NOMO-1 treated with DMSO at 0.1 percent for 48 hours (cell line): ENCODE measurements at regions not wholly inside any gene's neighbourhood (a gene's known extent, or its start where the extent isn't known, plus 50 kb on each side); places are given as distances from the start of the nearest gene placed in this dataset.
"Not testable (repeated sequence)": the region's sequence is repeated elsewhere in the genome, so short reads cannot be mapped to it uniquely, and the experiment has no call there.

Experiments
- DNase-seq: peaks from one replicate; lab custom pipeline; 2025; ENCODE audit not compliant: unreplicated experiment; lab: John Stamatoyannopoulos, UW

DNA sequence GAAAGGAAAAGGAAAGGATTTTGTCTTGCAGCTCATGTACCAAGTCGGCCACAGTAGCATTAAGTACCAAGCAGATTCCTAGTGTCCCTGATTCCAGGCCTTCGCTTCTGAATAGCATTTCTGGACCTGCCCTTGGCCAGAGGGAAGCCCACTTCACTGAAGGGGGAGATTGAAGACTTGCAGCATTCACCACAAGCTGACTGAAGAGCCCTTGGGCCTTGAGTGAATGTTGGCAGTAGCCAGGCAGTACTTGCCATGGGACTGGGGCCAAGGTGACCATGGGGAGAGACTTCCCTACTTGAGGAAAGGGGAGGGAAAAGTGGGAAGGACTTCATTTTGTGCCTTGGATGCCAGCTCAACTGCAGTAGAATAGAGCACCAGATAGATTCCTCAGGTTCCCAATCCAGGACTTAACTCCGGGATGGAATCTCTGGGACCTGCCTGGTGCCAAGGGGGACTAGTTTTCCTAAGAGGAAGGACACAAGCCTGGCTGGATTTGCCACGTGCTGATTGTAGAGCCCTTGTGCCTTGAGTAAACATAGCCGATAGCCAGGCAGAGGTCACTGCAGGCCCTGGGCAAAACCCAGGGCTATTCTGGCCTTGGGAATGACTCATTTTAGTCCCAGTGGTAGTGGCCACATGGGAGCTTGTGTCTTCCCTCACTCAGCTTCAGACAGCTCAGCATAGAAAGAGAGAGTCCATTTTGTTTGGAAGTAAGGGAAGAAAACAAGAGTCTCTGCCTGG is 141.7 kb upstream of the KCND2 start:
- DNase-seq: no peak

DNA sequence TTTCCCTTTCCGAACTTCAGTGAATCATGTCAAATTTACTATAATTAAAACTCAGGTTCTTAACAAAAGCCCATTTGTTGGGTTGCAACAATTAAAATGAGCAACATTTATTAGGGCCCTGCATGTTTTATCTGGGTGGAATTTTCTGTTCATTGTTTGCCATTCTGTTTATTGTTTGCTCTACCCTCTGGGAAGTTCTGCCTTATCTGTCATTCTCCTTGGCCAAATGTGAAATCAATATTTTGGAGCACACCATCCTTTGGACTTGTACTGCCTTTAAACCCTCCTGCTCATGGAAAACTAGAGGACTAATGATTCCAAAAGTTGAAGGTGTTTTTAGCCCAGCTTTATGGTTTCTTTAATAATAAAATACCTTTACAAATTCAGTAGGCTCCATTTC is 134.5 kb upstream of the KCND2 start:
- no peak for DNase-seq

DNA sequence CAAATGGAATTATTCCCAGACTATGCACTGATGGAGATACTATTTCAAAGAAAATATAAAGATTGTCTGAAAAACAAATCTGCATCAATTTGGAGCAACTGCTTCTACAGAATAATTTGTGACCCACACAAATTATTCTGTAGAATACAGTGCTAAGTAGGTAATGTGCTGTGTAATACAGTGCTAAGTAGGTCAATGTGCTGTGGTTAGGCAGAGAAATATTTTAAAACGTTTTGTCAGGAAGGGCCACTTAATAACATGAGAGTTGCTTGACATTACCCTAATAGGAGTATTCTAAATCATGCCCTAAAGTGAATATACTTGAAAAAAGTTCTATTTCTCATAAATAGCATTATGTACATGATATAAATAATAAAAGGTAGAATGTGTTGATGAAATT is 116.5 kb upstream of the KCND2 start:
- DNase-seq: no peak

DNA sequence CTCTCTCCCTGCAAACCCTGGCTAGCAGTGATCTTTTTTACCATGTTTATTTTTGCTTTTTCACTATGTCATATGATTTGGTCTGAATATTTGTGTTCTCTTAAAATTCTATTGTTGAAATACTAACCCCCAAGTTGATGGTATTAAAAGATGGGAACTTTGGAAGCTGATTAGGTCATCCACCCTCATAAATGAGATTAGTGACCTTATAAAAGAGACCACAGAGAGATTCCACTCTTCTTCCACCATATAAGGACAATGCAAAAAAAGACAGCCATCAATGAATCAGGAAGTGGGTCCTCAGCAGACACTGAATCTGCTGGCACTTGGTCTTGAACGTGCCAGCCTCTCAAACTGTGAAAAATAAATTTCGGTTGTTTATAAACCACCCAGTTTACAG is 112.8 kb upstream of the KCND2 start:
- DNase-seq: no peak

DNA sequence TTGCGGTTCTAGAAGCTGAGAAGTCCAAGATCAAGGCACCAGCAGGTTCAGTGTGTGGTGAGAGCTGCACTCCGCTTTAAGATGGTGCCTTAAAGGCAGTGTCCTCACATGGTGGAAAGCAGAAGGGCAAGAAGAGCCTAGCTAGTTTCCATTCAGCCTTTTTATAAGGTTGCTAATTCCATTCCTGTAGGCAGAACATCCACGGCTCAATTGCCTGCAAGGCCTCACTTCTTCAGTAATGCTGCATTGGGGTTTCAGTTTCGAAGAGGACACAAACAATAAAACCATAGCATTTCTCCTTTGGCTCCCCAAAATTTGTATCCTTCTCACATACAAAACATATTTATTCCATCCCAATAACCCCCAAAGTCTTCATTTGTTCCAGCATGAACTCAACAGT is 109.5 kb upstream of the KCND2 start:
- DNase-seq: no peak

DNA sequence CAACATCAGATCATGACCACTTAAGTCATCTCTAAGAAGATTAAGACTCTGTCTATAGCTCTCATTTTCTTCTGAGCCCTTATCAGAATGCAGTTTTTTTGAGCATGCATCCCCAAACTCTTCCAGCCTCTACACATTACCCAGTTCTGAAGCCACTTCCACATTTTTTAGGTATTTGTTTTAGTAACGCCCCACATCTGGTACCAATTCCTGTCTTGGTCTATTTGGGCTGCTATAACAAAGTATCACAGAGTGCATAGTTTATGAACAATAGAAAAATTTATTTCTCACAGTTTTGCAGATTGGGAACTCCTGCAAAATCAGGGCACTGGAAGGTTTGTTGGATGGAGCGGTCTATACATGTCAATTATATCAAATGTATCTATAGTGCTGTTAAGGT is 107.7 kb upstream of the KCND2 start:
- no peak for DNase-seq

DNA sequence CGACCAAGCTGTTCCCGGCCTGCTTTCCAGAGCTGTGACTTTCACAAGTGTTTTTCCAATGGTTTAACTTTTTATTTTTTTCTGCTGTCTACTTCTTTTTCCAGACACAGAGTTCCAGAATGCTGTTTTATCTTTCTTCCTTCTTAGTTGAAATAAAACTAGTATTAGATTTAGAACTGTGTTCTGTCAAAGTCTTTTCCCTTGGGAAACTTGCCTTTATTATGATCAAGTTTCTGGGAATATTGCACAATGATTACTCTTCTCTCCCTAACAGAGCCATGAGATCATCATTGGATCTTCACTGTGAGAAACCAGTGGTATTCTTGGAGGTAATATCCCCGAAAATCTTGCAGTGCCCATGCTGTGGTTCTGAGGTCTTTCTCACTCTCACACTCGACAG is 104.9 kb upstream of the KCND2 start:
- no peak for DNase-seq

DNA sequence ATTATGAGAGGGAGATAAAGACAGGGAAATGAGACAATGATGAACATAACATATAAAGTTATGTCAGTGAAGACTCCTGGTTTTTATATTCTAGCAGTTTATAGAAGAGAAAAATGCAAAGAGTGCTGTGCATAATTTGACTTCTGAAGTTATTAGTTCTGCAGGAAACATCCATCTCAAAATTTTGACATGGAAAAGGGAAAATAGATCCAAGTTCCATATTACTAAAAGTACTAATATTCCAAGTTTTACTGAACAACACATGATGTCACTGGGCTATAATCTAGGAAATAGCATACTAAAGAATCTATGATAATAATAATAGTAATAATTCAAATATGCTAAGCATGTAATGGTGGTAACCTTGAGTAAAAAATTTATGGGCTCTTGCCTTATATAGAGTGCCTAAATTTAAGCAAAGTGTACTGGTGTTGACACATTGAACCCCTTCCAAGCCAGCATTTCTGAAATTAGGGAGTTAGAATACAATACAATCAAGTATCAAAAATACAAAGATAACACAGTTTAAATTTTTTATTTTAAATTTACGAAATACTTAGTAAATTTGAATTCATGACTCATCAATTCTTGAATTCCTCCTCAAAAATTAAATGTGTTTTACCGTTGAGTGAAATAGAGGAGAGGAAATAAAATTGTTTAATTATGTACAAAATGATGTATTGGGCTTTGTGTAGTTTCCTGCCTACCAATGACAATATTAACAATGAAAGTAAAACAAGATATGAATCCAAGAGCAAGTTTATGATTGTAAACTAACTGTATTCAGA is 102.8 kb upstream of the KCND2 start:
- DNase-seq: no peak

DNA sequence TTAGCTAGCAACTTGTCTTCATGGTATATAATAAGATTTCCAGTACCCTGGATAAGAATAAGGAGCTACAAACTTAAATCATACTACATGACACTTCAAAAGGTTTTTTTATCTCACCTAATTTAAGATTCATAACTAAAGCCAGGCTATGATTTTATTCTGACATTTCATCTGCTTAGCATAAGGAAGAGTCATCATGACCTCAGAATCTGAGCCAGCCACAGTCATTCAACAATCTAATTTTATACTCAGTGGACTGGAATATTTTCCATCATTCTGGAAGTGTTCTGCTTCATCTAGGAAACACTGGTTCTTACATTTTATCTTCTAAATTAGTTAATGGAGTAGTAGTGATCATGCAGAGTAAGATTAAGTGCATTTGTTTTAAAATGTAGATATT is 102.1 kb upstream of the KCND2 start:
- DNase-seq: no peak

DNA sequence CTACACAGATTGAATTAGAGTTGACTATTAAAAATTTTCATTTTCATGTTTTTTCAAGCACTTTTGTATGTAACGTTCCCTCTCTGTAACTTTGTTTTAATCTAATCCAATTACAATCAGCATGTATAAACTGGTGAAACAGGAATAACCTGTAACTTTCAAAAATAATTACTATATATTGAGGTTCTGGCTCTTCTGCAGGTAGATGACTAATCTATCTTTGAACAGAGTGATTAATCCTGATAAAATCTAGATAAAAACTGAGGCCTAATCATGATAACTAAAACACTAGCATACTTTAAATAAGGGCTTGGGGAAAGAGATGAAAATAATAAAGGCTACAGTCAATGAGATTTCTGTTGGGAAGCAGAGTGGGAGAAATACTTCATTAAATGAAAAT is 101.6 kb upstream of the KCND2 start:
- DNase-seq: no peak

DNA sequence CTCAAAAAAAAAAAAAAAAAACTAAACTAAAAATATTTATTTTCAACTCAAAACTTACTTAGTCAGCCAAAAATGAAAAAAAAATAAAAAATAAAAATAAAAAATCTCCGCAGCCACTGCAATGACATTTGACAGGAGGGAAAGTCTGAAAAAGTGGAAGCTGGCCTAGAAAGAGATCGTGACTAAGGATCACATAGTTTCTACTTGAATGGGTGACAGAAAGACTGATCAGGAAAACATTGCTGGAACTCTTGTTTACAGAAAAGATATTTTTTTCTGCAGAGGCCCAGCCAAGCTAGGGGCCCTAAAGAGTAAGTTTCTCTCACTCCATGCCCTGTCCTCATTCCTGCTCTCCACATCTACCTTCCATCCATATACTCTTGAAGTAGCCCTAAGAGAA is 92.8 kb upstream of the KCND2 start:
- DNase-seq: no peak

DNA sequence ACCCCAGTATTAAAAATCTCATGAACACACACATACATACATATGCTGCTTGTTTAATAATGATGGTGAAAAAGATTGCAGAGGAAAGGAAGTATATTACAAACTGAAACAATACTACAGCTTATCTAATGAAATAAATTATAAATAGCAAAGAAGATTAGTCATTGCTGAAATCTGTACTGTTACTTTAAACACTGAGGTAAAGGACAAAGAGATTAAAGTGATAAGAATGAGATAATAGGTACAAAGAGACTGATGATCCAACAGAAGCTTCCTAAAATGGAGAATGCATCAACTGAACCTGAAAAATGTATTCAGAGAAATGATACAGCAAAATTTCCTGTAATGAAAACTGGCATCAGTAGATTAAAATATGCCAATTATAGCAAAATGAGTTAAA is 91.5 kb upstream of the KCND2 start:
- no peak for DNase-seq

DNA sequence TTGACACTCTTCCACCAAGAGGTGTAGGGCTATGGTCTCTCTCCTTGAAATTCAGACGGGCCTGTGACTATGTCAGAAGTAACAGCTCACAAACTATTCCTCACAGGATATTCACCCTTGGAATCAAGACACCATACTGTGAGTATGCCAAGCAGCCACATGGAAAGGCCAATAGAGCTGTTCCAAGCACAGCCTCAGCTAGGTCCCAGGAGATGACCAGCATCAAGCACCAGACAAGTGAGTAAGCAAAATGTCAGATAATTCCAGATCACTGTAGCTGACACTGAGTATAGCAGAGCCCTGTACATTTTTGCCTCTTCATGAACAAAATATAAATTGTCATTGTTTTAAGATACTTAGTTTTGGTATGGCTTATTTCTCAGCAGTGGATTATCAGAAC is 88.1 kb upstream of the KCND2 start:
- DNase-seq: no peak

DNA sequence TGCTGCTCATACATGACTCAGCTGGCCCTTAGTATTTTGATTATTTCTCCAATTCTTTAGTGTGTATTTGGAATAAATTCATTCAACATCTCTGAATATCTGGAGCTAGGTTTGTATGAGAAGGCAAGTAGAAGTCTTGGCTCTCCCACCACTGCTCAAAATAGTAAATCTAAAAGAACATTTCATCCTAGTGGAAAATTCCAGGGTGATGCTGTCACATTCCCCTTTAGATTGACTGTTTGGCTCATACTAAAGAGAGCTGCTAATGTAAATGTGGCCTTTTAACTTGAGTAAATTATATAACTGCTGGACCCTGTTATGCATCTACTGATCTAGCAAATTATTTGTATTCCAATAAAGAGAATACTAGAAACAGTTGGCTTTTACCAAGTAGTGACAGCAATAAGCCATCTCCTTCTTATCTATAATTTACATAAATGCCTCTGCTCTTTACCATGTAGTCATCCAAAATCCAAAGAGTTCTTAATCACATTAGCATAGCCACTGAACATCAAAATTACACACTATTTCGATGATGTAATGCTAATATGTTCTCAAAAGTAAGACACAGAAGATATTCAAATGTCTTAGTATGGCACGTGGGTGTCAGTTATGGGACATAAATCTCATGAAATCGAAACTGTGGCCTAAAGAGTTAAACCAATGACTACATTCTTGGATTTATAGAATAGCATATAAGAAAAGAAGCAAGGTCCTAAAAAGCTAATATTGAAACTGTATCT is 86.9 kb upstream of the KCND2 start:
- DNase-seq: no peak

DNA sequence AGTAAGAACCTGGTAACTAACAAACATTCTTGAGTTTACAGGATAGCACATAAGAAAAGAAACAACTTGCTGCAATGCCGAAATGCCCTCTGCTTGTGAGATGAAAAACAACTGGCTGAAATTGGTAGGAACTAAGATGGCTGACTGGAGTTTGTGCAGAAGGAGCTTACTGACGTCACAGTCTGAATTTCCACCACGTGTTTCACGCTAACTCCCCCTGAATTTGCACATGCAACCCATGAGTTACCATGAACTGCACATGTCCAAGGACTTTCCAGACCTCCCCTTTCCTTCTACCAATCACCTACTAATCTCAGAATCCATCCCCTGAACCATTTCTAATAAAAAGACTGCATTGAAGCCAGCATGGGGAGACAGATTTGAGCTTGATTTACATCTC is 86.3 kb upstream of the KCND2 start:
- no peak for DNase-seq

DNA sequence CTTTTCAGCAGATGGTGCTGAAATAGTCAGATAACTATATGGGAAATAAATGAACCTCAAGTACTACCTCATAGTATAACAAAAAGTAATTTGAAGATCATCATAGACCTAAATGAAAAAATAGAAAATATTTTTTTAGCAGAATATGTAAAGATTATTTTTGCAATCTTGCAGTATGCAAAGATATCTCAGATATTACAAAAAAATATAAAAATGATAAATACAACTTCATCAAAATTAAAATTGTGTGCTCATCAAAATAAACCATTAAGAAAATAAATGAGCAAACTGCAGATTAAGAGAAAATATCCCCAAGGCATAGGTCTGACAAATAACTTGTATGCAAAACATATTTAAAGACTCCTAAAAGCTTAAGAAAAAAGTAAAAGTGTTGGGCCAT is 83.4 kb upstream of the KCND2 start:
- DNase-seq: no peak

DNA sequence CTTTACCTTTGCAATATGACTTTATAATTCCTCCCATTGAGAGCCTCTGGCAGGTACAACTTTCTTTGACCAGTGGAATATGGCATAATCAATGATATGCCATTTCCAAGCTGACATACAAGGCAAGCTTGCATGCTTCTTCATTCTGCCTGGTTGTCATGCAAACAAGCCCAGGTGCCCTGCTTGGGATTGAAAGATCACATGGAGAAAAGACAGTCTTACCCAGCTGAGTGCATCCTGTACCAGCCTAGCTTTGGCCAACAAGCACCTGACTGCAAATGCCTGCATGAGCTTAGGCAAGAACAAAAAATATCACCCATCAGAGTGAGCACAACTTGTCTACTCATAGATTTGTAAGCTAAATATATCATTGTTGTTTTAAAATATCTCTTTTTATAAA is 82.9 kb upstream of the KCND2 start:
- no peak for DNase-seq

DNA sequence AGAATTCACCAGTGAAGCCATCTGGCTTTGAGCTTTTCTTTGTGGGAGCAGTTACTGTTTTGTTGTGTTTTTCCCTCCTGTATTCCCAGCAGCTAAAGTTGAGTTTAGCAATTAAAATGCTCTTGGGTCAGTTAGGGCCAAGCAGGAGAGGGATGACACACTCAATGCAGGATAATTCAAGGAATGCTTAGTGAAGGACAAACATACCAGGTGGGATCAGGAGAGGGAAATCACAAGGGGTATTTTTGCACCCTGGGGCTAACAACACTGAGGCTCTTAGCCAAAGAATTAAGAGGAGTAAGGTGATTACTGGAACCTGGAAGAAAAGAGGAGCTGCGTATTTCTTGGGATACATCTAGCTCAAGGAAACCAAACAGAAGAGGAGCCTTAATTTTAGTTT is 82.4 kb upstream of the KCND2 start:
- no peak for DNase-seq

DNA sequence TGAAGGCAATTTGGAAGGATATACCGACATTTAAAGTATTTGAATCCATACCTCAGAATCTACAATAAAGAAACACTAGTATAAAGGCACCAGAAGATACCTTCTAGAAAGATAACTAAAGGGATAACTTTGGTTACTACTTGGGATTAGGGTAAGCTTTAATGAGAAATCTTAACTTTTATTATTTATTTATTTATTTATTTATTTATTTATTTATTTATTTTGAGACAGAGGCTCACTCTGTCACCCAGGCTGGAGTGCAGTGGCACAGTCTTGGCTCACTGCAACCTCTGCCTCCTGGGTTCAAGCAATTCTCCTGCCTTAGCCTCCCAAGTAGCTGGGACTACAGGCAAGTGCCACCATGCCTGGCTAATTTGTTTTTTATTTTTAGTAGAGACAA is 81.6 kb upstream of the KCND2 start:
- DNase-seq: not testable (repeated sequence)

DNA sequence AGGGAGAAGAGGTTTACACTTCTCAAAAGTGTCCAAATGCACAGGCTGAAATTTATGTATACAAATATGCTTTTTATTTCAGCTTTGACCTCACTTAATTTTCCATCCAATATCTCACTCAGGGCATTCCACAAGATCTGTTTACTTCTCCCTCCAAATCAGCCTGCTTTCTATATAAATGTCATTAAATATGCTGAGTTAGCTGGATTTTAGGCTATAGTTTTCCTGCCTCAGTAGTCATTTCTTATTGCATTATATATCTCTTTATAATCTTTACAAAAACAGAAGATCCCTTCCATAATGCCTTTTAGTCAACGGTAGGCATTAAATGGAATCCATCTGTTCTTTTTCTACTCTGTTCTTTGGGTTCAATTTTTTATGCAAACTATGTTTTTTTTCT is 71.7 kb upstream of the KCND2 start:
- no peak for DNase-seq

DNA sequence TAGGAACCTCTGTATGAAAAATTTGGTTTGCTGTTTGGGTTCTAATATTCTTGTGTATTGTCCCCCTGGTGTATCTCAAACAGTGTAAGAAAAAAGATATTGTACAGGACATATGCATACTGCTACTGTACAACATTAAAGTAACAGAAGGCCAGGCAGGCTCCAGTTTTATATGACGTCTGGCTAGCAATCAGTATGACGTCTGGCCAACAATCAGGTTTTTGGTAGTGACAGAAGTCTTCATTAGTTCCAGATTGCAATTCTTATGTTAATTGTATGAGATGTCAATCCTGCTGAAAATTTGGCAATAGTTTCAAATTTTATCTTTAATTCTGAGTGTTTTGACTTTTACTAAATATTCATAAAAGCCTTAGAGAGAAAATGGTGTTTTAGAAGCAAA is 67.9 kb upstream of the KCND2 start:
- no peak for DNase-seq

DNA sequence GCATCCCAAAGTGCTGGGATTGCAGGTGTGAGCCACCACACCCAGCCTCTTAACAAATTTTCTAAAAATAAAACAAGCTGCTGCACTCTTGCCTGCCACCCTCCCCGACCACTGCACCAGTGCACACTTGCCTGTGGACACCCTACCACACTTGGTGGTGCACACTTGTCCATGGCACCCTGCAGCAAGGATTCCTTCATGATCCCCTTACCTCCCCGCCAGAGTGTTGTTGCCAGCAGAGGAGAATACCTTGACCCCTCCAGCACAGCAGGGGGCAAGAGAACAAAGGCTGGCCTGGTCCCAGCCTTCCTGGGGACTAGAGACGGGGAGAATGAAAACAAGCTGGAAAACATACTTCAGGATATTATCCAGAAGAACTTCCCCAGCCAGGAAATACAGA is 65.9 kb upstream of the KCND2 start:
- DNase-seq: no peak
